ENCODE measurements at regions not wholly inside any gene's neighbourhood (a gene's known extent, or its start where the extent isn't known, plus 50 kb on each side); places are given as distances from the start of the nearest gene placed in this dataset.
"Not testable (repeated sequence)": the region's sequence is repeated elsewhere in the genome, so short reads cannot be mapped to it uniquely, and the experiment has no call there.

DNA sequence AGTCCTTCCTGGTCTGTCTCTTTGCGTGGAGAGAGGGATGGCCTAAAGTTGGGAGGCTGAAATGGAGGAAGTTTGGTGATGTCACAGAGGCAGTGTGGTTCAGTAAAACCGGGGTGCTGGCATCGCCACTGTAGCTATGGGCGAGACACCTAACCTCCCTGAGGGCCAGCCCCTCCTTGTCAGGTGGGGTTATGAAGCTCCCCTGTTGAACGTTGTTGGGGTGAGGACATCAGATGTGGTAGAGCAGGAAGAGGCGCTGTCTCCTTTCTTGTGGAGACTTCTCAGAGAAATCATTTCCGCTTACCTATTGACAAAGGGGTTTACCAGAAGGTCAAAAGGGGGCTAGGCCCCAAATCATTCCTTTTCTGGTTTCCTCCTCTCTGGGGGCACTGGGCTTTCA, 294.7 kb downstream of the SIPA1L2 start:
- DNase-seq (no peak), ATAC-seq (ENCODE audit: low FRiP score) (no peak)
- Histone ChIP-seq H3K27ac (ENCODE audit: low read depth in 1 of 2, low read length in 2 of 2) (no peak overlapping the region), H3K36me3 (ENCODE audit: control insufficient read depth in 1 of 2, insufficient read depth in 2 of 2, low read length in 1 of 2) (no peaks in the 10 kb centered on the region), H3K9me3 (ENCODE audit: control insufficient read depth, low read length) (no peaks in the 10 kb centered on the region), H3K4me3 (ENCODE audit: low read length in 2 of 2) (no peak overlapping the region), H3K27me3 (ENCODE audit: control insufficient read depth in 1 of 2, insufficient read depth in 2 of 2, low read length in 1 of 2) (no peaks in the 10 kb centered on the region), H3K4me1 (ENCODE audit: control insufficient read depth in 1 of 2, insufficient read depth in 2 of 2, low read length in 2 of 2) (no peaks in the 10 kb centered on the region)
- 95 to 96% methylated on average over 7 of the region's 7 CpGs for WGBS, 2 donors
- intact Hi-C loops (cut with DNase I), result no loop called here

- no peaks in the 10 kb centered on the region for H3K27me3 ChIP-seq (ENCODE audit: control insufficient read depth in 1 of 2, insufficient read depth in 2 of 2, low read length in 1 of 2)
- H3K4me3 ChIP-seq (ENCODE audit: low read length in 2 of 2), result no peak overlapping the region
- ATAC-seq (ENCODE audit: low FRiP score) (no peak), DNase-seq (no peak)
- H3K36me3 ChIP-seq (ENCODE audit: control insufficient read depth in 1 of 2, insufficient read depth in 2 of 2, low read length in 1 of 2), result no peaks in the 10 kb centered on the region
- H3K9me3 ChIP-seq (ENCODE audit: control insufficient read depth, low read length), result no peaks in the 10 kb centered on the region
- H3K27ac ChIP-seq (ENCODE audit: low read depth in 1 of 2, low read length in 2 of 2), result no peak overlapping the region
- 95 to 96% methylated on average over 10 of the region's 10 CpGs for WGBS, 2 donors
- intact Hi-C loops (cut with DNase I), result no loop called here
- no peaks in the 10 kb centered on the region for H3K4me1 ChIP-seq (ENCODE audit: control insufficient read depth in 1 of 2, insufficient read depth in 2 of 2, low read length in 2 of 2)
These were observed 295.1 kb downstream of the SIPA1L2 start for GRCh38 chr1:232334811-232335210.

GRCh38 chr1:232334246-232334645, 295.7 kb downstream of the SIPA1L2 start:
- no peaks in the 10 kb centered on the region for H3K27me3 ChIP-seq (ENCODE audit: control insufficient read depth in 1 of 2, insufficient read depth in 2 of 2, low read length in 1 of 2)
- H3K4me3 ChIP-seq (ENCODE audit: low read length in 2 of 2), result no peak overlapping the region
- H3K9me3 ChIP-seq (ENCODE audit: control insufficient read depth, low read length), result no peaks in the 10 kb centered on the region
- ATAC-seq (ENCODE audit: low FRiP score) (no peak), DNase-seq (no peak)
- intact Hi-C loops (cut with DNase I), result no loop called here
- WGBS, 2 donors, result 85 to 89% methylated on average over 3 of the region's 3 CpGs
- H3K36me3 ChIP-seq (ENCODE audit: control insufficient read depth in 1 of 2, insufficient read depth in 2 of 2, low read length in 1 of 2), result no peaks in the 10 kb centered on the region
- no peak overlapping the region for H3K27ac ChIP-seq (ENCODE audit: low read depth in 1 of 2, low read length in 2 of 2)
- no peaks in the 10 kb centered on the region for H3K4me1 ChIP-seq (ENCODE audit: control insufficient read depth in 1 of 2, insufficient read depth in 2 of 2, low read length in 2 of 2)

DNA sequence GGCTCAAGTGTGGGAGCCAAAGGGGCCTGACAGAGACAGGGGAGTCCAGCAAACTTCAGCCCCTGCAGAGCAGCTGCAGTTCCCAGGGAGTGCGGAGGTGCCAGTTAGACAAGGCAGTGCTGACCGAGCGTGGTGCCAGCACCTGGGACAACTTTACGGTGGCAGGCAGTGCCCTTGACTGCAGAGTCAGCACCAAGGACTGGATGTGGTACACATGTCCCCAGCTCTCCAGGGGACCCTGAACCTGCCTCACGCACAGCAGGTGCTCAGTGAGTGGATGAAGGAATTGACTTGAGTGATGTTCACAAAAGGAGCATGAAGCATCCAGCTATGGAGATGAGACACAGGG, 296.5 kb downstream of the SIPA1L2 start:
- Histone ChIP-seq H3K27ac (ENCODE audit: low read depth in 1 of 2, low read length in 2 of 2) (no peak overlapping the region), H3K9me3 (ENCODE audit: control insufficient read depth, low read length) (no peaks in the 10 kb centered on the region), H3K27me3 (ENCODE audit: control insufficient read depth in 1 of 2, insufficient read depth in 2 of 2, low read length in 1 of 2) (no peaks in the 10 kb centered on the region), H3K36me3 (ENCODE audit: control insufficient read depth in 1 of 2, insufficient read depth in 2 of 2, low read length in 1 of 2) (no peaks in the 10 kb centered on the region), H3K4me3 (ENCODE audit: low read length in 2 of 2) (no peak overlapping the region), H3K4me1 (ENCODE audit: control insufficient read depth in 1 of 2, insufficient read depth in 2 of 2, low read length in 2 of 2) (no peaks in the 10 kb centered on the region)
- no peak for ATAC-seq (ENCODE audit: low FRiP score)
- DNase-seq, result no peak
- intact Hi-C loops (cut with DNase I), result no loop called here
- WGBS, 2 donors, result 85 to 93% methylated on average over 5 of the region's 5 CpGs

DNA sequence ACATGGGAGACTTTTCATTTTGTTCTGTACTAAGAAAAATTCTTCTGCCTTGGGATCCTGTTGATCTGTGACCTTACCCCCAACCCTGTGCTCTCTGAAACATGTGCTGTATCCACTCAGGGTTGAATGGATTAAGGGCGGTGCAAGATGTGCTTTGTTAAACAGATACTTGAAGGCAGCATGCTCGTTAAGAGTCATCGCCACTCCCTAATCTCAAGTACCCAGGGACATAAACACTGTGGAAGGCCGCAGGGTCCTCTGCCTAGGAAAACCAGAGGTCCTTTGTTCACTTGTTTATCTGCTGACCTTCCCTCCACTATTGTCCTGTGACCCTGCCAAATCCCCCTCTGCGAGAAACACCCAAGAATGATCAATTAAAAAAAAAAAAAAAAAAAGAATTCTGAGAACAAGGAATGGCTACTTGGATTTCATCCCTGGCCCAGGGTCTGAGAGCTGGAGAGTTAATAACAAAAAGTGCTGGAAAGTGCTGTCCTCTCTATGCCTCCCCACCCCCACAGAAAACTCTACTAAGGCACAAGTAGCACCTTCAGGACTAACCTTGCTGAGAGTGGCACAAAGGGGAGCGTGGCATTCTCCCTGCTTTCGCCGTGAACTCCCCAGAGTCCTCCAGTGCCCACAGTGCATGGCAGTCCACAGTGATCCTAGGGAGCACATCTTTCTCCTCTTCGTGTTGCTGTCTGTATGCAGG, 297.1 kb downstream of the SIPA1L2 start:
- H3K4me1 ChIP-seq (ENCODE audit: control insufficient read depth in 1 of 2, insufficient read depth in 2 of 2, low read length in 2 of 2); H3K27ac ChIP-seq (ENCODE audit: low read depth in 1 of 2, low read length in 2 of 2); intact Hi-C loops (cut with DNase I); ATAC-seq (ENCODE audit: low FRiP score); H3K4me3 ChIP-seq (ENCODE audit: low read length in 2 of 2); H3K9me3 ChIP-seq (ENCODE audit: control insufficient read depth, low read length); H3K27me3 ChIP-seq (ENCODE audit: control insufficient read depth in 1 of 2, insufficient read depth in 2 of 2, low read length in 1 of 2); H3K36me3 ChIP-seq (ENCODE audit: control insufficient read depth in 1 of 2, insufficient read depth in 2 of 2, low read length in 1 of 2); DNase-seq: not testable (repeated sequence)
- 91 to 96% methylated on average over 8 of the region's 9 CpGs for WGBS, 2 donors

DNA sequence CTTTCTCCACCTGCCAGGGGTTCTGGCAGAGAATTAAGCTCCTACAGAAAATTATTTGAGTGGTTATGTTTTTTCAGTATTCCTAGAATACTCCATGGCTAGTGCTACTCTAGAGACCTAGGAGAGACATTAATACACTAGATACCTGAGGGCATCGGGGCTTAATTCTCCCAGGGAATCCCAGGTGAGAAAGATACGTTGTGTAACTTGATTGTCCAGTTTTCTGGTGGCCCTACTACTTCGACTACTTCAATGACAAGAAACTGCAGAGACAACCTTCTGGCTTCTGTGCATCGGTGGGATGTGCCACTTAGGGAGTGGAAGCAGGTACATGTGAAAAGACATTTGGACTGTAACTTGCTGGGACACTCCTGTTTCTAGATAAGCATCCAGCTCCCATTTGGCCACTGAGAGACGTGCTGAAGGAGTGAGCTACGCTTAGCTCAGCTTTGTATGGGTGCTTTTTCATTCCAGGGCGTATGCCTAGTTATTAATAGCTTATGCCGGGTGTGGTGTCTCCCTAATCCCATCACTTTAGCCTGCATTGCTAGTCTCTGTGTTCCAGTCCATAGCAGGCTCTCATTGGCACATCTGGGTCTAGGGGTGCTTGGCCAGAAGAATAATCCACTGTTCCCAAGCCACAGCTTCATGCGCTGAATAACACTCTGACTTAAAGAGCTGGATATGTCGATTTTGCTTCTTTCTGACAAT, 300.7 kb downstream of the SIPA1L2 start:
- no peaks in the 10 kb centered on the region for H3K27me3 ChIP-seq (ENCODE audit: control insufficient read depth in 1 of 2, insufficient read depth in 2 of 2, low read length in 1 of 2)
- ATAC-seq (ENCODE audit: low FRiP score), result no peak
- no peaks in the 10 kb centered on the region for H3K4me1 ChIP-seq (ENCODE audit: control insufficient read depth in 1 of 2, insufficient read depth in 2 of 2, low read length in 2 of 2)
- H3K27ac ChIP-seq (ENCODE audit: low read depth in 1 of 2, low read length in 2 of 2), result no peak overlapping the region
- WGBS, 2 donors, result 86 to 90% methylated on average over 10 of the region's 10 CpGs
- H3K36me3 ChIP-seq (ENCODE audit: control insufficient read depth in 1 of 2, insufficient read depth in 2 of 2, low read length in 1 of 2), result no peaks in the 10 kb centered on the region
- DNase-seq, result no peak
- intact Hi-C loops (cut with DNase I), result no loop called here
- no peaks in the 10 kb centered on the region for H3K9me3 ChIP-seq (ENCODE audit: control insufficient read depth, low read length)
- no peak overlapping the region for H3K4me3 ChIP-seq (ENCODE audit: low read length in 2 of 2)

GRCh38 chr1:232328486-232329102, 301.3 kb downstream of the SIPA1L2 start:
- intact Hi-C loops (cut with DNase I), result no loop called here
- ATAC-seq (ENCODE audit: low FRiP score) (no peak), DNase-seq (no peak)
- 48 to 60% methylated on average over 4 of the region's 4 CpGs for WGBS, 2 donors
- no peaks in the 10 kb centered on the region for H3K9me3 ChIP-seq (ENCODE audit: control insufficient read depth, low read length)
- H3K4me3 ChIP-seq (ENCODE audit: low read length in 2 of 2), result no peak overlapping the region
- no peak overlapping the region for H3K27ac ChIP-seq (ENCODE audit: low read depth in 1 of 2, low read length in 2 of 2)
- H3K36me3 ChIP-seq (ENCODE audit: control insufficient read depth in 1 of 2, insufficient read depth in 2 of 2, low read length in 1 of 2), result no peaks in the 10 kb centered on the region
- no peaks in the 10 kb centered on the region for H3K4me1 ChIP-seq (ENCODE audit: control insufficient read depth in 1 of 2, insufficient read depth in 2 of 2, low read length in 2 of 2)
- H3K27me3 ChIP-seq (ENCODE audit: control insufficient read depth in 1 of 2, insufficient read depth in 2 of 2, low read length in 1 of 2), result no peaks in the 10 kb centered on the region

DNA sequence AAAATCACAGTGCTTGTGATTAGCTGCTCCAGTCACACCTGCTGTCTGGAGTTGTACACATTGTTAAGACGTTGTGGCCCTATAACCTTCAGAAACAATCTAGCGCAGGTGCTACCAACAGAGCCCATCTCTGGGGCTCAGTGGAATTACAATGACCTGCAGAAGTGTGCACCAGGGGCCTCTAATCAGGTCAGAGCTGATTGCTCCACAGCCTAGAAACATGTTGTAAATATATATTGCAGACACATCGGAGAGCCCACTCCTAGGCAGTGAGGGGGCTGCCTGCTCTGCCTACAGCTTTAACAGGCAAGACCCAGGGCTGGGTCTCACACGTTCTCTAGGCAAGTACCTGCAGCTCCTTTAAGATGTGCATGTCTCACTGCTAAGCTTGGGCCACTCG, 302.0 kb downstream of the SIPA1L2 start:
- no peak overlapping the region for H3K4me3 ChIP-seq (ENCODE audit: low read length in 2 of 2)
- no peaks in the 10 kb centered on the region for H3K27me3 ChIP-seq (ENCODE audit: control insufficient read depth in 1 of 2, insufficient read depth in 2 of 2, low read length in 1 of 2)
- H3K27ac ChIP-seq (ENCODE audit: low read depth in 1 of 2, low read length in 2 of 2), result no peak overlapping the region
- DNase-seq, result no peak
- no peaks in the 10 kb centered on the region for H3K9me3 ChIP-seq (ENCODE audit: control insufficient read depth, low read length)
- 76 to 91% methylated on average over 5 of the region's 5 CpGs for WGBS, 2 donors
- no peaks in the 10 kb centered on the region for H3K4me1 ChIP-seq (ENCODE audit: control insufficient read depth in 1 of 2, insufficient read depth in 2 of 2, low read length in 2 of 2)
- H3K36me3 ChIP-seq (ENCODE audit: control insufficient read depth in 1 of 2, insufficient read depth in 2 of 2, low read length in 1 of 2), result no peaks in the 10 kb centered on the region
- intact Hi-C loops (cut with DNase I), result no loop called here
- no peak for ATAC-seq (ENCODE audit: low FRiP score)

- ATAC-seq (ENCODE audit: low FRiP score), result no peak
- intact Hi-C loops (cut with DNase I), result no loop called here
- Histone ChIP-seq H3K36me3 (ENCODE audit: control insufficient read depth in 1 of 2, insufficient read depth in 2 of 2, low read length in 1 of 2) (no peaks in the 10 kb centered on the region), H3K4me1 (ENCODE audit: control insufficient read depth in 1 of 2, insufficient read depth in 2 of 2, low read length in 2 of 2) (no peaks in the 10 kb centered on the region), H3K9me3 (ENCODE audit: control insufficient read depth, low read length) (no peaks in the 10 kb centered on the region), H3K27ac (ENCODE audit: low read depth in 1 of 2, low read length in 2 of 2) (no peak overlapping the region), H3K27me3 (ENCODE audit: control insufficient read depth in 1 of 2, insufficient read depth in 2 of 2, low read length in 1 of 2) (no peaks in the 10 kb centered on the region), H3K4me3 (ENCODE audit: low read length in 2 of 2) (no peak overlapping the region)
- no peak for DNase-seq
These were observed 302.7 kb downstream of the SIPA1L2 start for GRCh38 chr1:232327269-232327668.
